Upper lobe of left lung (tissue), 4 donors: ENCODE measurements at regions not wholly inside any gene's neighbourhood (a gene's known extent, or its start where the extent isn't known, plus 50 kb on each side); places are given as distances from the start of the nearest gene placed in this dataset.

Experiments
- CTCF ChIP-seq, 6 experiments: fragments of 450-650 bp in 4 of 6; fragments of 200-600 bp in 2 of 6; sonication (generic) in 2 of 6; IDR thresholded peaks; one replicate each; pipeline ENCODE4 v1.5.1; 2016 to 2019; ENCODE audit warnings: antibody characterized with exemption in 6 of 6
- POLR2AphosphoS5 ChIP-seq, 2 donors: sonication (generic); formaldehyde crosslinking; IDR thresholded peaks; one replicate each; pipeline ENCODE4 v1.5.1; 2017; ENCODE audit warnings: antibody characterized with exemption in 2 of 2

- TF ChIP-seq CTCF (IDR thresholded peaks at IDR 0.05), result no peak
- no peak for TF ChIP-seq POLR2AphosphoS5 (IDR thresholded peaks at IDR 0.05)
Observed at GRCh38 chr3:191686626-191687025, 225.7 kb downstream of the PYDC2 start.
